ENCODE measurements at regions not wholly inside any gene's neighbourhood (a gene's known extent, or its start where the extent isn't known, plus 50 kb on each side); places are given as distances from the start of the nearest gene placed in this dataset.

DNA sequence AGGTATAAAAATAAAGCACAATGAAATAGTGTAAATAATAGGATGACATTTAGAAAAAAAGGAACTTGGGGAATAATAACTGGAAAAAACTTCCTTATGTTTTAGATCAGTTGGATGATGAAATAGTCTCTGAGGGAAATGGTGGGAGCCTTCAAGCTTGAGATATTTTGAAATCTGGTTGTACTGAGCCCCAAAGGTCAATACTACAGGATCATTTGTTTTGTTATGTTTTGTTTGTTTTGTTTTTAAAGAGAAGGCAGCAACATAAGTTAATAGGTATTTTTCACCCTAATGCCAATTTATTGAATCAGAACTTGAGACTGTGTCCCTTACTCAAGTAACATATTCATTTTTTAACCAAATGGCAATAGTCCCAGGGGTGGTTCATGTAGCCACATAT lies 393.1 kb downstream of the ETS1 start:
- no peaks in the 10 kb centered on the region for H3K36me3 ChIP-seq
- no peak overlapping the region for H3K4me3 ChIP-seq
- H3K27ac ChIP-seq = no peak overlapping the region
- intact Hi-C loops (cut with DNase I) = no loop called here
- H3K9me3 ChIP-seq = no peaks in the 10 kb centered on the region
- no peaks in the 10 kb centered on the region for H3K27me3 ChIP-seq
- no peak for DNase-seq
- peaks cover 0 to 7% (median 0%) of the 10 kb centered on the region in 3 donors for H3K4me1 ChIP-seq
- no peak for TF ChIP-seq POLR2A (IDR thresholded peaks at IDR 0.05)
- TF ChIP-seq, protein P1, sequence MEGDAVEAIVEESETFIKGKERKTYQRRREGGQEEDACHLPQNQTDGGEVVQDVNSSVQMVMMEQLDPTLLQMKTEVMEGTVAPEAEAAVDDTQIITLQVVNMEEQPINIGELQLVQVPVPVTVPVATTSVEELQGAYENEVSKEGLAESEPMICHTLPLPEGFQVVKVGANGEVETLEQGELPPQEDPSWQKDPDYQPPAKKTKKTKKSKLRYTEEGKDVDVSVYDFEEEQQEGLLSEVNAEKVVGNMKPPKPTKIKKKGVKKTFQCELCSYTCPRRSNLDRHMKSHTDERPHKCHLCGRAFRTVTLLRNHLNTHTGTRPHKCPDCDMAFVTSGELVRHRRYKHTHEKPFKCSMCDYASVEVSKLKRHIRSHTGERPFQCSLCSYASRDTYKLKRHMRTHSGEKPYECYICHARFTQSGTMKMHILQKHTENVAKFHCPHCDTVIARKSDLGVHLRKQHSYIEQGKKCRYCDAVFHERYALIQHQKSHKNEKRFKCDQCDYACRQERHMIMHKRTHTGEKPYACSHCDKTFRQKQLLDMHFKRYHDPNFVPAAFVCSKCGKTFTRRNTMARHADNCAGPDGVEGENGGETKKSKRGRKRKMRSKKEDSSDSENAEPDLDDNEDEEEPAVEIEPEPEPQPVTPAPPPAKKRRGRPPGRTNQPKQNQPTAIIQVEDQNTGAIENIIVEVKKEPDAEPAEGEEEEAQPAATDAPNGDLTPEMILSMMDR (IDR thresholded peaks at IDR 0.05) = no peak

DNA sequence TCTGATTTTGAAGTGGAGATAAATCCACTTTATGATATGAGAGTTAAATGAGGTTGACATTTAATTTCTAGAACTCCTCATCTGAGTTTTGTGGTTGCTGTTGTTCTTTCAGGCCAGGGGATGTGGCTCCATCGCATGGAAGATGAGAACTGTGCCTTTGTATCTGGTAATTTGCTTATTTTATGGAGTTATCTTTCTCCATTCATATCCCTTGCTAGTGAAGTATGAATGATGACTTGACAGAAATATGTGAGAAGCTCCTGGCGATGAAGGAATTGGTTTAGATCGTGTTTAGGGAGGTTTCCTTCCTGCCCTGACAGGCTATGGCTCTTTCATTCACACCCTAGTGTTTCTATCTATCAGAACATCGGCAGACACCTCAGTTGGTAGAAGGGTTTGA lies 393.7 kb downstream of the ETS1 start:
- 44 to 52% methylated on average over 4 of the region's 4 CpGs for WGBS, 2 donors
- TF ChIP-seq, protein P1 (IDR thresholded peaks at IDR 0.05) = no peak
- no peak for TF ChIP-seq POLR2A (IDR thresholded peaks at IDR 0.05)
- no peaks in the 10 kb centered on the region for H3K27me3 ChIP-seq
- no peak overlapping the region for H3K27ac ChIP-seq
- H3K9me3 ChIP-seq = no peaks in the 10 kb centered on the region
- no peak for DNase-seq
- no peak overlapping the region for H3K4me3 ChIP-seq
- peaks cover 0 to 7% (median 0%) of the 10 kb centered on the region in 3 donors for H3K4me1 ChIP-seq
- intact Hi-C loops (cut with DNase I) = no loop called here
- no peaks in the 10 kb centered on the region for H3K36me3 ChIP-seq

DNA sequence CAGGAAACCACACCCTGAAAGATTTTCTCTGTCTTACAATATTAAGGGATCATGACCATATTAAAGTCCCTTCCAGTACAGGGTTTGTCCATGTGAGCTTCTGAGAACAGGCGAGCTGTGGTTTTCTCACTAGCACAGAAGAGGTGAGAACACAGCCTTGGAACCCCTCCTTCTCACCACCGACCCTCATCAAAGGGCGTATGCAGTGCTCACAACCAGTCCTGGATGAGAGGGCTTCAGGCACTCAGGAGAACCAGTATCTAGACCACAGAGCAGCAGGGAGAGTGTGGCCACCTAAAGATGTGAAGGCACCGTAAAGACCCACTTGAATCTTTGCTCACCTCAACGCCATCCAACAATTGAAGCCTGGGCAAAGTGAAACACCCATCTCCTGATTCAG lies 397.0 kb downstream of the ETS1 start:
- Histone ChIP-seq H3K36me3 (no peaks in the 10 kb centered on the region), H3K4me3 (no peak overlapping the region), H3K27ac (no peak overlapping the region), H3K4me1 (peaks cover 0 to 7% (median 0%) of the 10 kb centered on the region in 3 donors), H3K9me3 (no peaks in the 10 kb centered on the region), H3K27me3 (no peaks in the 10 kb centered on the region)
- intact Hi-C loops (cut with DNase I) = no loop called here
- no peak for DNase-seq
- TF ChIP-seq, protein P1 (IDR thresholded peaks at IDR 0.05) = no peak
- TF ChIP-seq POLR2A (IDR thresholded peaks at IDR 0.05) = no peak
- 95 to 96% methylated on average over 2 to 4 of the region's 5 CpGs for WGBS, 2 donors

- Histone ChIP-seq H3K4me1 (peaks cover 0 to 7% (median 0%) of the 10 kb centered on the region in 3 donors), H3K27ac (no peak overlapping the region), H3K36me3 (no peaks in the 10 kb centered on the region), H3K27me3 (no peaks in the 10 kb centered on the region), H3K9me3 (peaks cover 0 to 1% (median 0%) of the 10 kb centered on the region in 3 donors), H3K4me3 (no peak overlapping the region)
- no peak for DNase-seq
- intact Hi-C loops (cut with DNase I) = no loop called here
- 80 to 89% methylated on average over 4 of the region's 4 CpGs for WGBS, 2 donors
- TF ChIP-seq, protein P1 (IDR thresholded peaks at IDR 0.05) = no peak
- no peak for TF ChIP-seq POLR2A (IDR thresholded peaks at IDR 0.05)
Observed at GRCh38 chr11:128189823-128190222, 397.5 kb downstream of the ETS1 start.

GRCh38 chr11:128188346-128189004 lies 398.9 kb downstream of the ETS1 start:
- TF ChIP-seq, protein P1 (IDR thresholded peaks at IDR 0.05) = no peak
- no peak for TF ChIP-seq POLR2A (IDR thresholded peaks at IDR 0.05)
- H3K4me3 ChIP-seq = no peak overlapping the region
- intact Hi-C loops (cut with DNase I) = no loop called here
- WGBS, 2 donors = 66 to 77% methylated on average over 5 to 8 of the region's 9 CpGs
- H3K9me3 ChIP-seq = peaks cover 0 to 4% (median 0%) of the 10 kb centered on the region in 3 donors
- no peaks in the 10 kb centered on the region for H3K27me3 ChIP-seq
- no peak overlapping the region for H3K27ac ChIP-seq
- H3K36me3 ChIP-seq = no peaks in the 10 kb centered on the region
- DNase-seq = no peak
- no peaks in the 10 kb centered on the region for H3K4me1 ChIP-seq
